Activated naive CD8-positive, alpha-beta T cell treated with anti-CD3 and anti-CD28 coated beads, Interleukin-2, amount 10 ng/mL, durations not matched to agents 7 days and 5 days (primary cell): ENCODE measurements at regions not wholly inside any gene's neighbourhood (a gene's known extent, or its start where the extent isn't known, plus 50 kb on each side); places are given as distances from the start of the nearest gene placed in this dataset.

ENCODE experiments used
- ATAC-seq: fragments of 150-1000 bp; cut with Tn5 transposase; one replicate; pipeline ENCODE4 v1.10.0; 2021; ENCODE audit warnings: low read depth, moderate library complexity
- POLR2A ChIA-PET: fragments of 350-600 bp; sonication (Branson Sonifier 250); formaldehyde crosslinking; loops from one replicate; lab custom pipeline; 2021; ENCODE audit warnings: antibody characterized with exemption; lab: Charles Lee
- DNase-seq: peaks from one replicate; pipeline ENCODE4 v3.0.0; 2021
- H3K27ac Mint-ChIP-seq: one replicate; pipeline ENCODE4 v1.8.0; 2022; ENCODE audit warnings: mild to moderate bottlenecking, mixed read lengths
- H3K27me3 Mint-ChIP-seq: one replicate; pipeline ENCODE4 v1.8.0; 2022; ENCODE audit warnings: mild to moderate bottlenecking, moderate library complexity, mixed read lengths
- H3K36me3 Mint-ChIP-seq: one replicate; pipeline ENCODE4 v1.8.0; 2021; ENCODE audit warnings: mild to moderate bottlenecking, mixed read lengths
- H3K4me1 Mint-ChIP-seq: one replicate; pipeline ENCODE4 v1.8.0; 2021; ENCODE audit warnings: mixed read lengths
- H3K4me3 Mint-ChIP-seq: one replicate; pipeline ENCODE4 v1.8.0; 2022; ENCODE audit warnings: mild to moderate bottlenecking, moderate library complexity, mixed read lengths
- H3K9me3 Mint-ChIP-seq: one replicate; pipeline ENCODE4 v1.8.0; 2021; ENCODE audit warnings: mixed read lengths

DNA sequence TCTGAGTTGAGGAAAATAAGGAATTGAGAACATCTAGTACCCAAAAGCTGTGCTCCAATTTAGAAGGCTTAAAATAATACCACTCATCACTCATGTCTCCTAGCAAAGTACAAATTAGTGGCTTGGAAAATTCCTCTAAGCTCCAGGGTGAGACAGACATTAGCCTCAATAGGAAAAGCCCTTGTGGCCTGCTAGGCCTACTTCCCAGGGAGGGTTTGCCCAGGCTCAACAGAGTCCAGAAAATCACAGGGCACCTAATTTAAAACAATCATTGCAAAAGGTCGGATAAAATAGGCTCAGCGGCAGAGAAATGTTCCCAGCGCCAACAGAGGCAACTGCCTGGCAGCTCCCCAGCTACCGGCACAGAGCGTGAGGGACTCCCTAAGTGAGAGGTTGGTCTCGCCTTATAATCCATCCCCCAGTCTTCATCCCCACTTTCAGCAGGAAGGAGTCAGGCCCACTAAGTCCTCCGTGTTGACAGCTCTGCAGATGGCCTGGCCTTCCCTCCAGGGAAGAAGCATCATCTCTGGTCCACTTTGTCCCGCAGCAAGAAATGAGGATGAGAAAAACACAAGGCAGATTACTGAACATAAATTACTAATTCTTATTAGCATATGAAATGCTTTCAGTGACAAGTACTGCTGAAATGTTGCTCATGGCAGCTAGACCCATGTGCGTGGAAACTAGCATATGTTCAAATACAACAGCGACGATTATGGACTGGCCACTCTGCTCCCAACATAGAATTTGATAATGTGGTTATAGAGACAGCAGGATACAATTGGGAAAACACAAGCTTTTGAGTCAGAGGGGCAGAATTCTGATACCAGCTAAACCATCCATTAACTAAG is 1177.7 kb upstream of the AUTS2 start:
- ATAC-seq (no peak), DNase-seq (no peak)
- H3K4me1 Mint-ChIP-seq = no peaks in the 10 kb centered on the region
- H3K27ac Mint-ChIP-seq = no peak overlapping the region
- POLR2A ChIA-PET = no interaction called here
- peaks cover 18% of the 10 kb centered on the region for H3K9me3 Mint-ChIP-seq
- H3K4me3 Mint-ChIP-seq = no peak overlapping the region
- no peaks in the 10 kb centered on the region for H3K36me3 Mint-ChIP-seq
- no peaks in the 10 kb centered on the region for H3K27me3 Mint-ChIP-seq

DNA sequence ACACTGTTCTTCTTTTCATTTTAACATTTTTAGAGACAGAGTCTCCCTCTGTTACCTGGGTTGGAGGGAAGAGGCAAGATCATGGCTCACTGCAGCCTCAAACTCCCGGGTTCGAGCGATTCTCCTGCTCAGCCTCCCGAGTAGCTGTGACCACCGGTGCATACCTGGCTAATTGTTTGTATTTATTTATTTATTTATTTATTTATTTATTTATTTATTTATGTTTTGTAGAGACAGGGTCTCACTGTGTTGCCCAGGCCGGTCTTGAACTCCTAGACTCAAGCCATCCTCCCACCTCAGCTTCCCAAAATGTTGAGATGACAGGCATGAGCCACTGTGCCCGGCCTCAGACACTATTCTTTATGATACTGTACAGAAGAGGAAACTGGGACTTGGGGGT is 1176.6 kb upstream of the AUTS2 start:
- no peaks in the 10 kb centered on the region for H3K36me3 Mint-ChIP-seq
- no peak overlapping the region for H3K27ac Mint-ChIP-seq
- no peaks in the 10 kb centered on the region for H3K4me1 Mint-ChIP-seq
- H3K4me3 Mint-ChIP-seq = no peak overlapping the region
- H3K9me3 Mint-ChIP-seq = peaks cover 15% of the 10 kb centered on the region
- no peak for DNase-seq
- ATAC-seq = no peak
- H3K27me3 Mint-ChIP-seq = no peaks in the 10 kb centered on the region
- POLR2A ChIA-PET = no interaction called here

DNA sequence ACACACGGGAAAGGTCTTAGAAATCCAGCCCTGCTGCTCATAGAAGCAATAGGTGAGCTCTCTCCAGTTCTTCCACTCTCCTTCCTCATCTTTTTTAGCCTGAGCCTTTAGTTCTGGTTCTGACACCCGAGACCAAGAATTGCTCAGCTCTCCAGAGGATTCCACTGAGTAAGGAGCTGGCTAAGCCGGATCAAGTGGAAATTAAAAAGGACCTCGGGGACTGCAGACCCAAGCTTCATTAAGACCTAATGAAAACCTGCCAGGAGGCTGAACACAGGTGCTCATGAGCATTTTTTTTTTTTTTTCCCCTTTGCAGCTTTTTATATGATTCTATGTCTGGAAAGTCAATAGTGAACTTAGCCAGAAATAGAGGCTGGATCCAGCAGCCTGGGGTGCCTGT is 1176.0 kb upstream of the AUTS2 start:
- no peak for ATAC-seq
- peaks cover 17% of the 10 kb centered on the region for H3K9me3 Mint-ChIP-seq
- no peaks in the 10 kb centered on the region for H3K4me1 Mint-ChIP-seq
- no peak overlapping the region for H3K27ac Mint-ChIP-seq
- no peaks in the 10 kb centered on the region for H3K36me3 Mint-ChIP-seq
- no peak overlapping the region for H3K4me3 Mint-ChIP-seq
- H3K27me3 Mint-ChIP-seq = no peaks in the 10 kb centered on the region
- no peak for DNase-seq
- POLR2A ChIA-PET = no interaction called here

DNA sequence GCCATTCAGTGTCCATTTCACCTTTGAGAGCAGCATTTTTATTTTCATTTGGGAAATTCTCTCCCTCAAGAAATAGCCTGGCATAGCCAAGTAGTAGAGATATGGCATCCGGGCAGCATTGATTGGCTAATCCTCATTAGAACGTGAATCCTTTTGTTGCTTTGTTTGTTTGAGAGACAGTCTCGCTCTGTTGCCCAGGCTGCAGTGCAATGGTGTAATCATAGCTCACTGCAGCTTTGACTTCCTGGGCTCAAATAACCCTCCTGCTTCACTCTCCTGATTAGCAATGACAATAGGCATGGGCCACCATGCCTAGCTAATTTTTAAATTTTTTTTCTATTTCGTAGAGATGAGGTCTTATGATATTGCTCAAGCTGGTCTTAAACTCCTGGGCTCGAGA is 1174.9 kb upstream of the AUTS2 start:
- DNase-seq (no peak), ATAC-seq (no peak)
- H3K9me3 Mint-ChIP-seq = peaks cover 14% of the 10 kb centered on the region
- no peaks in the 10 kb centered on the region for H3K4me1 Mint-ChIP-seq
- no peaks in the 10 kb centered on the region for H3K36me3 Mint-ChIP-seq
- no peaks in the 10 kb centered on the region for H3K27me3 Mint-ChIP-seq
- no peak overlapping the region for H3K4me3 Mint-ChIP-seq
- H3K27ac Mint-ChIP-seq = no peak overlapping the region
- POLR2A ChIA-PET = no interaction called here

DNA sequence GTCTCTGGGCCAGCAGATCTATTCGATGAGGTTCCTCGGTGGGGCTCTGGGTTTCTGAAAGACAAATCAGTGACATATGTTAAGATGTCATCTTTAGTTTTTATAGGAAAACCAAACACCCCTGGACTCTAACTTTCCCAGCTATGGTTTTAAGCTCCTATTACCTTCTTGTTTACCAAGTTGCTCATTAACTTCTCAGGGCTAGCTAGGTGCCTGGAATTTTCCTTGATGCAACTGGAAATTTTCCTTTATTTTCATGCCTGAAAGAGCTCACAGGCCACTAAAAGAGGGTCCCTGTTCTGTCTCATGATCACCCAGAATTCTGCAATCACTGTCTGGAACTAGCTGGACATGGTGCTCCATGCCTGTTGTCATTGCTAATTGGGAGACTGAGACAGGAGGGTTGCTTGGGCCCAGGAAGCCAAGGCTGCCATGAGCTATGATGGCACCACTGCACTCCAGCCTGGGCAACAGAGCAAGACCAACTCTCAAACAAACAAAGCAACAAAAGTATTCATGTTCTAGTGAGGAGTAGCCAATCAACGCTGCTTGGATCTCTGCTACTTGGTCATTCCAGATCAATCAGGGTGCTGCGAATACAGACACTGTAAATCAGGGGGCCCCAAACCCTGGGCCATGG is 1173.5 kb upstream of the AUTS2 start:
- H3K27ac Mint-ChIP-seq = no peak overlapping the region
- POLR2A ChIA-PET = no interaction called here
- no peaks in the 10 kb centered on the region for H3K36me3 Mint-ChIP-seq
- no peak overlapping the region for H3K4me3 Mint-ChIP-seq
- H3K4me1 Mint-ChIP-seq = no peaks in the 10 kb centered on the region
- peaks cover 14% of the 10 kb centered on the region for H3K9me3 Mint-ChIP-seq
- H3K27me3 Mint-ChIP-seq = no peaks in the 10 kb centered on the region
- DNase-seq (no peak), ATAC-seq (no peak)

DNA sequence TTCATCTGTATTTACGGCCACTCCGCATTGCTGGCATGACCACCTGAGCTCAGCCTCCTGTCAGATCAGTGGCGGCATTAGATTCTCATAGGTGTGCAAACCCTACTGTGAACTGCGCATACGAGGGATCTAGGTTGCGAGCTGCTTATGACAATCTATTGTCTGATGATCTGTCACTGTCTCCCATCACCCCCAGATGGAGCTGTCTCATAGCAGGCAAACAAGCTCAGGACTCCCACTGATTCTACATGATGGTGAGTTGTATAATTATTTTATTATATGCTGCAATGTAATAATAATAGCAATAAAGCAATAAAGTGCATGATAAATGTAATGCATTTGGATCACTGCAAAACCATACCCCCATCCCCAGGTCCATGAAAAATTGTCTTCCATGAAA is 1172.9 kb upstream of the AUTS2 start:
- ATAC-seq (no peak), DNase-seq (no peak)
- no peak overlapping the region for H3K27ac Mint-ChIP-seq
- no peak overlapping the region for H3K4me3 Mint-ChIP-seq
- H3K27me3 Mint-ChIP-seq = no peaks in the 10 kb centered on the region
- no peaks in the 10 kb centered on the region for H3K36me3 Mint-ChIP-seq
- H3K9me3 Mint-ChIP-seq = peaks cover 14% of the 10 kb centered on the region
- H3K4me1 Mint-ChIP-seq = no peaks in the 10 kb centered on the region
- POLR2A ChIA-PET = no interaction called here

DNA sequence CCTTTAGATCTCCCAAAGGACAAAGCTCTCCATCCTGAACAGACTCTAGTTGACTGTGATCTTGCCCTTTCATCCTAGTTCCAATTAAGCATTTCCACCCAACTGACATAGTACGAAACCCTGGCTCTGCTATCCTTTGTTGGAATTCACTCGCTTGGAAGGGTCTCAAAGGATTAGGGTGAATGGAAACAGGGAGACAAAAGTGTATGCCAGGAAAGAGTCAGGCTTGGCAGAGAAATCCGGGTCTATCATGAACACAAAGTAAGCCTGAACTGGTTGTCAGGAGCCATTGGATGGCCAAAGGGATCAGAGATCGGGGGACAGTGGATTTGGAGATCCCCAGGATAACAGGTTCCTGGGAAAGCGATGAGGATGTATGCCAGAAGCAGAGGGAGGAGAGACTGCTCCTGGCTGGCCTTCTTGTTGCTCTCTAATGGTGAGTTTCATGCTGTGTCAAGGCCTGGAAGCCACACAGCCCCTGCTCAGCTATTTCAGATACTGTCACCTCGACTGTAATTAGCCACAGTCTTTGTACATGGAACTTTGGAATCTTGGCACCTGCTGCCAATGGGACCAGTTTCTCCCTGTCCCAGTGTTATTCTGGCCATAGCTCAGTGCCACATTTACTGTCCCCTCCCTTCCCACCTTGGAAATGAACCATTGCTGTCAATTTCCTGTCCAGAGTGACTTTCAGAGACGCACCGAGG is 1168.7 kb upstream of the AUTS2 start:
- POLR2A ChIA-PET = no interaction called here
- peaks cover 22% of the 10 kb centered on the region for H3K9me3 Mint-ChIP-seq
- ATAC-seq (no peak), DNase-seq (no peak)
- no peaks in the 10 kb centered on the region for H3K27me3 Mint-ChIP-seq
- H3K4me1 Mint-ChIP-seq = no peaks in the 10 kb centered on the region
- no peak overlapping the region for H3K4me3 Mint-ChIP-seq
- no peaks in the 10 kb centered on the region for H3K36me3 Mint-ChIP-seq
- no peak overlapping the region for H3K27ac Mint-ChIP-seq

DNA sequence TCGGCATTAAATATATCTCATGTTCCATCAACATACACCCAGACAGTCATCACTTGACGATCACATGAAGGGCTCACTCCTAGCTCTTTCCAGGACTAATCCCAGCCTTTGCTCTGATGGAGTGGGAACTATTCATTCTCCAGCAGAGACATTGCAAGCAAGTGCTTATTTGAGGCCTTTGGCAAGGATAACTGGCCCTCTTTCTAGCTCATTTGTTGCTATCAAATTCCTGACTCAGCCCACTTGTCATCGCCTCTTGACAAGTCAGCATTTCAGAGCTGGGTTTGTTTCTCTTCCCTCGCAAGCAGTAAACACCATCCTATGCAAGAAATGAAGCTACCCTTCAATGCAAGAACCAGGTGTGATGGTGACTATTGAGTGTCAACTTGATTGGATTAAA is 1165.7 kb upstream of the AUTS2 start:
- DNase-seq (no peak), ATAC-seq (no peak)
- no peak overlapping the region for H3K4me3 Mint-ChIP-seq
- no peaks in the 10 kb centered on the region for H3K27me3 Mint-ChIP-seq
- H3K36me3 Mint-ChIP-seq = no peaks in the 10 kb centered on the region
- no peaks in the 10 kb centered on the region for H3K4me1 Mint-ChIP-seq
- H3K27ac Mint-ChIP-seq = no peak overlapping the region
- H3K9me3 Mint-ChIP-seq = peaks cover 27% of the 10 kb centered on the region
- POLR2A ChIA-PET = no interaction called here

DNA sequence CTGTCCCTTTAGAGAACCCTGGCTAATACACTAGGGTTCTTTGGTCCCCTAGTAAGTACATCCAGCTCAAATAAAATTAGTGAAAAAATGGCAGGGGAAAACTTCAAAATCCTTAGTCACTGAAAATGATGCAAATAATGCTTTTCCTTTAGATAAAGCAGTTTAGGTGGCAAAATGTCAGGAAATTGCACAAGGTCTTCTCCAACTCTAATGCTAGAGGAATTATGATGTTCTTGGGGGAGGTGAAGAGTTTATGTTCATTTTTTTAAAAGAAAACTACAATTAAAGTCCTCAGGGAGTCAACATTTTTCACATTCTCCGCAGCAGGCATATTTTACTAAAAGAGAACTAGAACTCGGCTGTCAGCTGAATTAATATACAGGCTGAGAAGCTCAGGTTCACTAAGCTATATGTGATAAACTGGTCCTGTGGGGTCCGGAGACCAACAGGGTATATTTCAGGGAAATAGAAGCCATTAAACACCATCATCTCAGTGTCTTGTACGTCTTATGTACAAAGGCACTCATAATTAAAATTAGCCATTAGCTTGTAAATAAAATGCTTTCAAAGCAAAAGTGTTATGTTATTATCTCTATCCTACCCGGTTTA is 1164.7 kb upstream of the AUTS2 start:
- Mint-ChIP-seq H3K4me3 (no peak overlapping the region), H3K27me3 (no peaks in the 10 kb centered on the region), H3K36me3 (no peaks in the 10 kb centered on the region), H3K27ac (no peak overlapping the region), H3K4me1 (no peaks in the 10 kb centered on the region), H3K9me3 (peaks cover 27% of the 10 kb centered on the region)
- POLR2A ChIA-PET = no interaction called here
- DNase-seq (no peak), ATAC-seq (no peak)

DNA sequence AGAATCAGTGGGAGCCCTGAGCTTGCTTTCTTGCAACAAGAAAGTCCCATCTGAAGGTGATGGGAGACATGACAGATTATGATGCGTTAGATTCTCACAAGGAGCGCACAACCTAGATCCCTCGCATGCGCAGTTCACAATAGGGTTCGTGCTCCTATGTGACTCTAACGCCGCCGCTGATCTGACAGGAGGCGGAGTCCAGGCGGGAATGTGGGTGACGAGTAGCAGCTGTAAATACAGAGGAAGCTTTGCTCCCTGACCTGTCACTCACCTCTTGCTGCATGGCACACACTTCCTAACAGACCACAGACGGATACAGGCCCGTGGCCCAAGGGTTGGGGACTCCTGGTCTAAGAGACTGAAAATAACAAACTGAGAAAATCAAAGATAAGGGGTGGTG is 1163.4 kb upstream of the AUTS2 start:
- ATAC-seq = no peak

DNA sequence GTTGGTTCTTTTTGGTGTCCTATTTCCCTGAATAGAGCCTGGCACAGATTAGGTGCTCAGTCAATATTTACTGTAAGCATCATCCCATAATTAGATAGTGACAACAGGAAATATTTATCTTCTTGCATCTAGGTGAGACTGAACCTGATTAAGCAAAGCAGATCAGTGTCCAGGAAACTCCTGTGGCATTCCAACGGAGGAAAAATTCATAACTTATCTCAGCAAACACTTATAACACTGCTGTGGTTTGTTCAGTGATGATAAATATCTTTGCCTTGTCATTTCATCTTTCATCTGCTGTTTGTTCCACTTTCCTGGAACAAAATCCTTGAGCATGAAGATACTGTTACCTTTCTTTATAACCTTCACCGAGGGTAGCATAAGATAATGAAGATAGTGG is 1160.3 kb upstream of the AUTS2 start:
- POLR2A ChIA-PET = no interaction called here
- peaks cover 20% of the 10 kb centered on the region for H3K9me3 Mint-ChIP-seq
- H3K4me1 Mint-ChIP-seq = no peaks in the 10 kb centered on the region
- H3K36me3 Mint-ChIP-seq = no peaks in the 10 kb centered on the region
- DNase-seq = no peak
- H3K4me3 Mint-ChIP-seq = no peak overlapping the region
- H3K27me3 Mint-ChIP-seq = no peaks in the 10 kb centered on the region
- no peak for ATAC-seq
- no peak overlapping the region for H3K27ac Mint-ChIP-seq

More for the DNA sequence above, 1163.4 kb upstream of the AUTS2 start:
- POLR2A ChIA-PET = no interaction called here
- H3K9me3 Mint-ChIP-seq = peaks cover 24% of the 10 kb centered on the region
- no peak overlapping the region for H3K27ac Mint-ChIP-seq
- H3K27me3 Mint-ChIP-seq = no peaks in the 10 kb centered on the region
- no peaks in the 10 kb centered on the region for H3K36me3 Mint-ChIP-seq
- H3K4me1 Mint-ChIP-seq = no peaks in the 10 kb centered on the region
- no peak for DNase-seq
- H3K4me3 Mint-ChIP-seq = no peak overlapping the region

DNA sequence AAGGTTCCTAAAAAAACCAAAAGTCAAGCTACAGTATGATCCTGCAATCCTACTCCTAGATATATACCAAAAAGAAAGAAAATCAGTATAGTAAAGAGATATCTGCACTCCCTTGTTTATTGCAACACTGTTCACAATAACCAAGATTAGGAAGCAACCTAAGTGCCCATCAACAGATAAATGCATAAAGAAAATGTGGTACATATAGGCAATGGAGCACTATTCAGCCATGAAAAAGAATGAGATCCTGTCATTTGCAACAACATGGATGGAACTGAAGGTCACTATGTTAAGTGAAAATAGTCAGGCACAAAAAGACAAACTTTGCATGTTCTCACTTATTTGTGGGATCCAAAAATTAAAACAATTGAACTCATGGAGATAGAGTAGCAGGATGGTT is 1159.5 kb upstream of the AUTS2 start:
- POLR2A ChIA-PET = no interaction called here

DNA sequence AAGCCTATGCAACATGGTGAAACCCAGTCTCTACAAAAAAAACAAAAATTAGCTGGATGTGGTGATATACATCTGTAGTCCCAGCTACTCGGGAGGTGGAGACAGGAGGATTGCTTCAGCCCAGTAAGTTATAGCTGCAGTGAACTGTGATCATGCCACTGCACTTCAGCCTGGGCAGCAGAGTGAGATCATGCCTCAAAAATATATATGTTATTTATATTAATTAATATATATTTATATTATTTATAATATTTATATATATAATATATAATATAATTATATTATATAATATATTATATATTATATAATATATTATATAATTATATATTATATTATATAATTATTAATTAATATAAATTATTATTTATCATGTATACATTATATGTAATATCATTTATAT is 1158.4 kb upstream of the AUTS2 start:
- no peak for DNase-seq
- Mint-ChIP-seq H3K27me3 (no peaks in the 10 kb centered on the region), H3K4me1 (no peaks in the 10 kb centered on the region), H3K4me3 (no peak overlapping the region), H3K9me3 (peaks cover 21% of the 10 kb centered on the region), H3K27ac (no peak overlapping the region), H3K36me3 (no peaks in the 10 kb centered on the region)
- POLR2A ChIA-PET = no interaction called here
- ATAC-seq = no peak

More for the DNA sequence above, 1159.5 kb upstream of the AUTS2 start:
- Mint-ChIP-seq H3K27ac (no peak overlapping the region), H3K9me3 (peaks cover 21% of the 10 kb centered on the region), H3K4me1 (no peaks in the 10 kb centered on the region), H3K27me3 (no peaks in the 10 kb centered on the region), H3K4me3 (no peak overlapping the region), H3K36me3 (no peaks in the 10 kb centered on the region)
- ATAC-seq (no peak), DNase-seq (no peak)
